ENCODE measurements at regions not wholly inside any gene's neighbourhood (a gene's known extent, or its start where the extent isn't known, plus 50 kb on each side); places are given as distances from the start of the nearest gene placed in this dataset.

DNA sequence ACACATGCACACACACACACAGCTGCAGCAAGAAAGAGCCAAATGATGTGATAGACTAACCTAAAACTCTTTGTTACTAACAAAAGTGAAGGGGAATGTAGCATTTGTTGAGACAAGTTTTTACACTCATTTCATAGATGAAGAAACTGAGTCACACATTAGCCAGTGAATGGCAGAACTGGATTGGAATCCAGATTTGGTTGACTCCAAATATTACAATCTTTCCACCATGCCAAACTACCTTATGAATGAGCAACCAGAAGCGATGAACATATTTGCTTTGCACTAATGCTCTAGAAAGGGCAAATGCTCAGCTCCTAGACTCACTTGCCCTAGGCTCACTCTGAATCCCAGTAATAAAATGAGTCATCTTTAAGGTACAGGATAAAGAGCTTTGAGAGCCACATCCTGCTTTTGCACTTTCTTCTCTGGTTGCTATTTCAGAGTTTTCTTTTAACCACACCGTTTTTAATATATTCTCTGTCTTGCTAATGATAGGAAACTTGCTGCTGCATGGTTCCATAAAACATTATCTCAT, 111.9 kb downstream of the GPAM start:
- TF ChIP-seq POLR2A (IDR thresholded peaks at IDR 0.05) = no peak
- TF ChIP-seq, protein P1, sequence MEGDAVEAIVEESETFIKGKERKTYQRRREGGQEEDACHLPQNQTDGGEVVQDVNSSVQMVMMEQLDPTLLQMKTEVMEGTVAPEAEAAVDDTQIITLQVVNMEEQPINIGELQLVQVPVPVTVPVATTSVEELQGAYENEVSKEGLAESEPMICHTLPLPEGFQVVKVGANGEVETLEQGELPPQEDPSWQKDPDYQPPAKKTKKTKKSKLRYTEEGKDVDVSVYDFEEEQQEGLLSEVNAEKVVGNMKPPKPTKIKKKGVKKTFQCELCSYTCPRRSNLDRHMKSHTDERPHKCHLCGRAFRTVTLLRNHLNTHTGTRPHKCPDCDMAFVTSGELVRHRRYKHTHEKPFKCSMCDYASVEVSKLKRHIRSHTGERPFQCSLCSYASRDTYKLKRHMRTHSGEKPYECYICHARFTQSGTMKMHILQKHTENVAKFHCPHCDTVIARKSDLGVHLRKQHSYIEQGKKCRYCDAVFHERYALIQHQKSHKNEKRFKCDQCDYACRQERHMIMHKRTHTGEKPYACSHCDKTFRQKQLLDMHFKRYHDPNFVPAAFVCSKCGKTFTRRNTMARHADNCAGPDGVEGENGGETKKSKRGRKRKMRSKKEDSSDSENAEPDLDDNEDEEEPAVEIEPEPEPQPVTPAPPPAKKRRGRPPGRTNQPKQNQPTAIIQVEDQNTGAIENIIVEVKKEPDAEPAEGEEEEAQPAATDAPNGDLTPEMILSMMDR (IDR thresholded peaks at IDR 0.05) = no peak

All from lower leg skin (tissue), 3 donors.